Osteoblast (primary cell): ENCODE measurements at regions not wholly inside any gene's neighbourhood (a gene's known extent, or its start where the extent isn't known, plus 50 kb on each side); places are given as distances from the start of the nearest gene placed in this dataset.

Experiments
- DNase-seq: peaks from one replicate; pipeline ENCODE4 v3.0.0; 2011; ENCODE audit warnings: low spot score, mixed read lengths; ENCODE audit not compliant: insufficient read length; ENCODE audit errors: missing footprints
- H2AFZ ChIP-seq: 2 replicates; pipeline ENCODE4 v1.6.0; 2011; ENCODE audit warnings: mild to moderate bottlenecking, low read length
- H3K27ac ChIP-seq: 2 replicates; pipeline ENCODE4 v1.5.1; 2011; ENCODE audit warnings: mild to moderate bottlenecking, low read depth, low read length, moderate library complexity
- H3K27me3 ChIP-seq: 2 replicates; pipeline ENCODE4 v1.6.0; 2012; ENCODE audit warnings: mild to moderate bottlenecking, control low read depth, inconsistent platforms, low read length, moderate library complexity; ENCODE audit not compliant: insufficient read depth
- H3K36me3 ChIP-seq: 2 replicates; pipeline ENCODE4 v1.5.1; 2011; ENCODE audit warnings: mild to moderate bottlenecking, low read length, control low read depth, moderate library complexity; ENCODE audit not compliant: insufficient read depth
- H3K4me1 ChIP-seq: 2 replicates; pipeline ENCODE4 v1.5.1; 2011; ENCODE audit warnings: mild to moderate bottlenecking, low read length, control low read depth, moderate library complexity; ENCODE audit not compliant: insufficient read depth
- H3K4me2 ChIP-seq: 2 replicates; pipeline ENCODE4 v1.6.0; 2011; ENCODE audit warnings: mild to moderate bottlenecking, low read length; ENCODE audit not compliant: insufficient read depth
- H3K4me3 ChIP-seq: fragments of 200-600 bp; sonication (generic); 3 replicates; pipeline ENCODE4 v1.5.1; 2012; ENCODE audit warnings: mild to moderate bottlenecking, low read length, inconsistent platforms; ENCODE audit not compliant: insufficient read depth
- H3K79me2 ChIP-seq: 2 replicates; pipeline ENCODE4 v1.6.0; 2012; ENCODE audit warnings: mild to moderate bottlenecking, low read length, control low read depth, inconsistent platforms; ENCODE audit not compliant: insufficient read depth
- H3K9me3 ChIP-seq: 2 replicates; pipeline ENCODE4 v1.5.1; 2011; ENCODE audit warnings: low read depth, low read length, control low read depth
- H4K20me1 ChIP-seq: 2 replicates; pipeline ENCODE4 v1.6.0; 2012; ENCODE audit warnings: mild to moderate bottlenecking, low read length, control low read depth; ENCODE audit not compliant: insufficient read depth
- CTCF ChIP-seq: IDR thresholded peaks from 2 replicates; pipeline ENCODE4 v1.5.1; 2011; ENCODE audit warnings: mild to moderate bottlenecking, low read depth, low read length, moderate library complexity; ENCODE audit errors: extremely low read depth

- Histone ChIP-seq H3K4me2 (no peak overlapping the region), H3K9me3 (no peaks in the 10 kb centered on the region), H3K4me3 (no peak overlapping the region), H3K4me1 (peaks cover 4% of the 10 kb centered on the region), H3K27ac (no peak overlapping the region), H2AFZ (no peak overlapping the region), H3K36me3 (no peaks in the 10 kb centered on the region), H4K20me1 (no peaks in the 10 kb centered on the region), H3K79me2 (no peaks in the 10 kb centered on the region), H3K27me3 (no peaks in the 10 kb centered on the region)
- no peak for DNase-seq
- no peak for TF ChIP-seq CTCF
These were observed 287.7 kb downstream of the IPMK start for GRCh38 chr10:57979956-57980355.

GRCh38 chr10:57979491-57979890 is 288.2 kb downstream of the IPMK start:
- H3K27me3 ChIP-seq: no peaks in the 10 kb centered on the region
- no peak for TF ChIP-seq CTCF
- no peaks in the 10 kb centered on the region for H4K20me1 ChIP-seq
- H2AFZ ChIP-seq: no peak overlapping the region
- no peak overlapping the region for H3K4me3 ChIP-seq
- no peak overlapping the region for H3K4me2 ChIP-seq
- peaks cover 4% of the 10 kb centered on the region for H3K4me1 ChIP-seq
- no peak overlapping the region for H3K27ac ChIP-seq
- DNase-seq: no peak
- no peaks in the 10 kb centered on the region for H3K9me3 ChIP-seq
- no peaks in the 10 kb centered on the region for H3K36me3 ChIP-seq
- no peaks in the 10 kb centered on the region for H3K79me2 ChIP-seq

GRCh38 chr10:57977262-57977661 is 290.4 kb downstream of the IPMK start:
- TF ChIP-seq CTCF: no peak
- H3K79me2 ChIP-seq: no peaks in the 10 kb centered on the region
- no peak overlapping the region for H3K4me3 ChIP-seq
- H3K4me1 ChIP-seq: peaks cover 4% of the 10 kb centered on the region
- H3K27ac ChIP-seq: no peak overlapping the region
- no peaks in the 10 kb centered on the region for H3K36me3 ChIP-seq
- DNase-seq: no peak
- no peak overlapping the region for H3K4me2 ChIP-seq
- H2AFZ ChIP-seq: no peak overlapping the region
- H3K27me3 ChIP-seq: no peaks in the 10 kb centered on the region
- H3K9me3 ChIP-seq: no peaks in the 10 kb centered on the region
- H4K20me1 ChIP-seq: no peaks in the 10 kb centered on the region

GRCh38 chr10:57973451-57973850 is 294.2 kb downstream of the IPMK start:
- TF ChIP-seq CTCF: no peak
- H3K4me1 ChIP-seq: no peaks in the 10 kb centered on the region
- H3K27ac ChIP-seq: no peak overlapping the region
- DNase-seq: no peak
- no peaks in the 10 kb centered on the region for H3K9me3 ChIP-seq
- H2AFZ ChIP-seq: peak overlapping the region; percentile 3
- H3K79me2 ChIP-seq: no peaks in the 10 kb centered on the region
- H3K36me3 ChIP-seq: no peaks in the 10 kb centered on the region
- no peak overlapping the region for H3K4me2 ChIP-seq
- H3K4me3 ChIP-seq: no peak overlapping the region
- H3K27me3 ChIP-seq: no peaks in the 10 kb centered on the region
- H4K20me1 ChIP-seq: no peaks in the 10 kb centered on the region
